HEK293T (cell line): ENCODE measurements at regions not wholly inside any gene's neighbourhood (a gene's known extent, or its start where the extent isn't known, plus 50 kb on each side); places are given as distances from the start of the nearest gene placed in this dataset.

Source experiments
- CTBP1 ChIP-seq: fragments of 450-650 bp; IDR thresholded peaks from 2 replicates; pipeline ENCODE4 v1.6.1; 2016; ENCODE audit warnings: borderline replicate concordance
- ELF4 ChIP-seq: fragments of 450-650 bp; IDR thresholded peaks from 2 replicates; pipeline ENCODE4 v1.6.1; 2017; ENCODE audit warnings: antibody characterized with exemption
- FOXM1 ChIP-seq: fragments of 450-650 bp; IDR thresholded peaks from 2 replicates; pipeline ENCODE4 v1.6.1; 2017; ENCODE audit warnings: mild to moderate bottlenecking, borderline replicate concordance
- SUZ12 ChIP-seq: fragments of 450-650 bp; IDR thresholded peaks from 2 replicates; pipeline ENCODE4 v1.6.1; 2016; ENCODE audit warnings: mild to moderate bottlenecking
- TF ChIP-seq, protein P1 (sequence below): fragments of 450-650 bp; IDR thresholded peaks from 2 replicates; pipeline ENCODE4 v1.6.1; 2016

DNA sequence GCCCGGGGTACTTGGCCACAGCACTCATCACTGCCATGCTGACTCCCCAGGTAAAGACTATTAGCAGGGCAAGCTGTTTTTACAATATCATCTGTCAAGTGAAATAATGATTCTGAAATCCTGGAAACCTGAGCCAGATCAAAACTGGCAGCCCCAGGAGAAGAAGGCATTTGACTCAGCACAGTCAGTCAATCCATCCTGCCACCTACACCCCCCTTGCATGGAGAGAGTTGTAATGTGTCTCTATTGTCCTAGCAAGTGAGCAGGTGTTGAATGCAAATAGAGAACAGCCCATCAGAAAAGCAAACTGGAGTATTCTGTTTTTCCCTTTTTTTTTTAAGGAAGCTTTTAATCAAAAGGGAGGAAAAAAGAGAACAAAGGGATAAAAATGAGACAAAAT lies 291.2 kb downstream of the BRINP1 start:
- TF ChIP-seq CTBP1, result no peak
- TF ChIP-seq FOXM1, result no peak
- TF ChIP-seq, protein P1, sequence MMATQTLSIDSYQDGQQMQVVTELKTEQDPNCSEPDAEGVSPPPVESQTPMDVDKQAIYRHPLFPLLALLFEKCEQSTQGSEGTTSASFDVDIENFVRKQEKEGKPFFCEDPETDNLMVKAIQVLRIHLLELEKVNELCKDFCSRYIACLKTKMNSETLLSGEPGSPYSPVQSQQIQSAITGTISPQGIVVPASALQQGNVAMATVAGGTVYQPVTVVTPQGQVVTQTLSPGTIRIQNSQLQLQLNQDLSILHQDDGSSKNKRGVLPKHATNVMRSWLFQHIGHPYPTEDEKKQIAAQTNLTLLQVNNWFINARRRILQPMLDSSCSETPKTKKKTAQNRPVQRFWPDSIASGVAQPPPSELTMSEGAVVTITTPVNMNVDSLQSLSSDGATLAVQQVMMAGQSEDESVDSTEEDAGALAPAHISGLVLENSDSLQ, result no peak
- TF ChIP-seq SUZ12, result no peak
- no peak for TF ChIP-seq ELF4
